NT2/D1 (cell line): ENCODE measurements at regions not wholly inside any gene's neighbourhood (a gene's known extent, or its start where the extent isn't known, plus 50 kb on each side); places are given as distances from the start of the nearest gene placed in this dataset.
"Not testable (repeated sequence)": the region's sequence is repeated elsewhere in the genome, so short reads cannot be mapped to it uniquely, and the experiment has no call there.

Experiments used
- DNase-seq: peaks from one replicate; pipeline ENCODE4 v3.0.0-alpha.2; 2011; ENCODE audit warnings: low read depth, low spot score
- H3K27me3 ChIP-seq: 2 replicates; pipeline ENCODE4 v1.6.0; 2011; ENCODE audit warnings: mild to moderate bottlenecking; ENCODE audit not compliant: insufficient read length, insufficient read depth
- H3K36me3 ChIP-seq: 2 replicates; pipeline ENCODE4 v1.6.1; 2011; ENCODE audit warnings: mild to moderate bottlenecking, low read length, mixed read lengths; ENCODE audit not compliant: insufficient read depth, insufficient read length
- H3K4me1 ChIP-seq: 2 replicates; pipeline ENCODE4 v1.5.1; 2011; ENCODE audit not compliant: insufficient read depth, insufficient read length
- H3K4me3 ChIP-seq: 2 replicates; pipeline ENCODE4 v1.5.1; 2011; ENCODE audit warnings: low read depth; ENCODE audit not compliant: insufficient read length
- H3K9ac ChIP-seq: 2 replicates; pipeline ENCODE4 v1.6.0; 2011; ENCODE audit warnings: low read depth; ENCODE audit not compliant: insufficient read length
- H3K9me3 ChIP-seq: 2 replicates; pipeline ENCODE4 v1.5.1; 2011; ENCODE audit warnings: mild to moderate bottlenecking, low read length; ENCODE audit not compliant: insufficient read depth
- SUZ12 ChIP-seq: IDR thresholded peaks from 2 replicates; pipeline ENCODE4 v1.6.1; 2011; ENCODE audit not compliant: insufficient read length, insufficient read depth; ENCODE audit errors: extremely low read depth
- YY1 ChIP-seq: IDR thresholded peaks from 2 replicates; pipeline ENCODE4 v1.6.1; 2011; ENCODE audit not compliant: insufficient read length, insufficient read depth
- ZNF274 ChIP-seq: IDR thresholded peaks from 2 replicates; pipeline ENCODE4 v1.6.1; 2011; ENCODE audit warnings: mild to moderate bottlenecking, low read depth, low read length

DNA sequence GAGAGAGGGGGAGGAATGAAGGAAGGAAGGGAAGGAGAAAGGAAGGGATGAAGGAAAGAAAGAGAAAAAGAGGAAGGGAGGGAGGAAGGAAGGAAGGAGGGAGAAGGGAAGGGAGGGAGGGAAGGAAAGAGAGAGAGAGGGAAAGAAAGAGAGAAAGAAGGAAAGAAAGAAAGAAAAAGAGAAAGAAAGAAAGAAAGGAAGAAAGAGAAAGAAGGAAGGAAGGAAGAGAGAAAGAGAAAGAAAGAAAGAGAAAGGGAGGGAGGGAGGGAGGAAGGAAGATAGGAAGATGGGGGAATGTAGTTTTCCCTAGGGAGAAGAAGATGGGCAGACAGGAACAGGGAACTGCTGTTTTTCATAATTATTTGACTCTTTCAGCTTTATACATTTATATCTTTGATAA, 115.1 kb upstream of the CXADR start:
- Histone ChIP-seq H3K4me1 (no peaks in the 10 kb centered on the region), H3K9ac (no peak overlapping the region), H3K4me3 (no peak overlapping the region), H3K9me3 (no peaks in the 10 kb centered on the region), H3K27me3 (no peaks in the 10 kb centered on the region), H3K36me3 (no peaks in the 10 kb centered on the region)
- no peak for TF ChIP-seq SUZ12
- no peak for TF ChIP-seq ZNF274
- no peak for TF ChIP-seq YY1
- DNase-seq = no peak

DNA sequence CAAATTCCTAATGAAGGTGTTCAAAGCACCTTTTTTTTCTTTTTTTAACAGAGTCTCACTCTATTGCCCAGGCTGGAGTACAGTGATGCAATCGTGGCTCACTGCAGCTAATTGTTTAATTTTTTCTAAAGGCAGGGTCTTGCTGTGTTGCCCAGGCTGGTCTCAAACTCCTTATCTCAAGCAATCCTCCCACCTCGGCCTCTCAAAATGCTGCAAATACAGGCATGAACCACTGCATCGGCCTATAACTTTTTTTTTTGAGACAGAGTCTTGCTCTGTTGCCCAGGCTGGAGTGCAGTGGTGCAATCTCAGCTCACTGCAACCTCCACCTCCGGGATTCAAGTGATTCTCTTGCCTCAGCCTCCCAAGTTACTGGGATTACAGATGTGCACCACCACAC, 113.9 kb upstream of the CXADR start:
- H3K9me3 ChIP-seq, H3K4me1 ChIP-seq, H3K36me3 ChIP-seq, DNase-seq, H3K9ac ChIP-seq, H3K4me3 ChIP-seq, H3K27me3 ChIP-seq: not testable (repeated sequence)

DNA sequence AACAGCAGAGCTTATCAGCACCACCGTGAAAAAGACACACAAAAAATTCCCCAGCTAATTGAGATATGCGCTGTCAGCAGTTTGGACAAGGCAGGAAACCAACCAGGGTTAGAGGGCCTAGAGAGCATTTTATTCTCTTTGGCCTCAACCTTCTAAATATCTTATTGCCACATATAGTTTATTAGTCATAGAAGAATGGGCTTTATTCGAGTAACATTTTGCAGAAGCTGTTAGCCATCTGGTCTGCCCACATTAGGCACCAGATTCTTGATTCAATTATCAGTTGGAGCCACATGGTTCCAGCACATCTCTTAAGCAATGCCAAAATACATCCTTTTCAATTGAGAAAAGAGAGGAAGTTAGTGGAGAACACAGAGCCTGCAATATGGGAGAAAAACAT, 109.9 kb upstream of the CXADR start:
- Histone ChIP-seq H3K9me3 (peaks cover 22% of the 10 kb centered on the region), H3K4me3 (no peak overlapping the region), H3K4me1 (no peaks in the 10 kb centered on the region), H3K36me3 (no peaks in the 10 kb centered on the region), H3K9ac (no peak overlapping the region), H3K27me3 (no peaks in the 10 kb centered on the region)
- no peak for TF ChIP-seq SUZ12
- TF ChIP-seq ZNF274 = no peak
- TF ChIP-seq YY1 = no peak
- no peak for DNase-seq

DNA sequence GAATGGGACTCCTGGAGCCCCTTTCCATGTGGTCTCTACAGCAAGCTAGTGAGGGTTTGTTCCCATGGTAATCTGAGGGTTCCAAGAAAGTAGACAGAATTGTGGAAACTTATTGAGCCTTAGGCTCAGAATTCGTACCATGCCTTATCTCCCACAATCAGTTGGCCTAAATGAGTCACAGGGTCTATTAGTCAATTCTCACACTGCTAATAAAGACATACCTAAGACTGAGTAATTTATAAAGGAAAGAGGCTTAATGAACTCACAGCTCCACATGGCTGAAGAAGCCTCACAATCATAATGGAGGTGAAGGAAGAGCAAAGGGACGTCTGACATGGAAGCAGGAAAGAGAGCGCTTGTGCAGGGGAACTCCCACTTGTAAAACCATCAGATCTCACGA, 106.6 kb upstream of the CXADR start:
- DNase-seq = no peak
- no peak for TF ChIP-seq SUZ12
- no peaks in the 10 kb centered on the region for H3K4me1 ChIP-seq
- H3K9me3 ChIP-seq = peaks cover 22% of the 10 kb centered on the region
- H3K36me3 ChIP-seq = no peaks in the 10 kb centered on the region
- no peak overlapping the region for H3K9ac ChIP-seq
- H3K27me3 ChIP-seq = no peaks in the 10 kb centered on the region
- no peak overlapping the region for H3K4me3 ChIP-seq

DNA sequence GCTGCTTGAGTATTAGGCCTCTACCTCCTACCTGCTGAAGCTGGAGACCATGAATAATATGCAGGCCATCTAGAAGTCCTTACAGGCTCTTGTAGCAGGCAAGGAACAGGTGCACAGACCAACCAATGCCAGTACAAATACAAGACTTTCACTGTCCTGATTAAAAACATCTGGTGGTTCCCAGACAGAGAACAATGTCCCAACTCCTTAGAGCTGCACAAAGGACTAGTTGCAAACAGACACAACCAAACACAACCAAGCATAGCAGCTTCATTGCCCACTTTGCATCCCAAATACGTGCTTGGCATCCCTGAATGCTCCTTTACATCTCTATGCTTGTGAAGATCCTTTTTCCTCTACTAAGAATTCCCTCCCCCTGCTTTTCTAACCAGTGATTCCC, 98.1 kb upstream of the CXADR start:
- peak; percentile 36 for DNase-seq
- Histone ChIP-seq H3K4me1 (no peaks in the 10 kb centered on the region), H3K4me3 (no peak overlapping the region), H3K9me3 (no peaks in the 10 kb centered on the region), H3K9ac (no peak overlapping the region), H3K36me3 (no peaks in the 10 kb centered on the region), H3K27me3 (no peaks in the 10 kb centered on the region)
- TF ChIP-seq YY1 (no peak), SUZ12 (no peak), ZNF274 (no peak)

DNA sequence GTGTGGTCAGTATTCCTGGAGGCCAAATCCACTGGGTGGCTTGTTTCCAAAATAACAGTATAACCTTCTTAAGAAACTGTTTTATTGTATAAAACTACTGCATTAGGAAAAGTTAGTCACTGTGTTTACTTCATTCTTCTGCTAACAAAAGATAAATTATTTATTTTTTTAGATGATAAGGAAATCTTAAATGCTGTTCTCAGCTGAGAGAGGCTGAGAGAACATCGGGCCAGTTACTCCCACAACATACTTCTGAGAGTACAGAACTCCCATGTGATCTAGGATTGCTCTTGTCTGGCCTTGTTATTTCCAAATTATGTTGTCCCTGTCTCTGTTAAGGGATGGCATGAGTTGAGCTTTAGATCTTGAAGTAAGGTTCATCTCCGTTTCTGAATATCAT, 96.7 kb upstream of the CXADR start:
- H3K4me1 ChIP-seq = no peaks in the 10 kb centered on the region
- TF ChIP-seq YY1 (no peak), SUZ12 (no peak), ZNF274 (no peak)
- no peak overlapping the region for H3K4me3 ChIP-seq
- H3K9ac ChIP-seq = no peak overlapping the region
- no peaks in the 10 kb centered on the region for H3K27me3 ChIP-seq
- H3K9me3 ChIP-seq = no peaks in the 10 kb centered on the region
- DNase-seq = no peak
- H3K36me3 ChIP-seq = no peaks in the 10 kb centered on the region

DNA sequence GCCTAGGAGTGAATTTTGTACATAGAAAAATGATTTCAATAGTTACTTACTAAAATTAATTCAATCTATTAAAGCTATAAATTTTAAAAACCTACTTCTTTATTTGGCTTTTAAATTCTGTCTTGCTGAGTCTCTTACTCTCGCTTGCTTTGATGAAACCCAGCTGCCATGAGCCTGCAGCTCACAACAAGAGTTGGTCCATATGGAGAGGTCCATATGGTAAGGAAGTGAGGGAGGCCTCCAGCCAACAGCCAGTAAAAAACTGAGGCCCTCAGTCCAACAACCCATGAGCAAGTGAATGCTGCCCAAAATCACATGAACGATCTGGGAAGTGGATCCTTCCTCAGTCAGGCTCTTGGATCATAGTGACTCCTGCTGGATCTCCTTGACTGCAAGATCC, 89.9 kb upstream of the CXADR start:
- no peaks in the 10 kb centered on the region for H3K4me1 ChIP-seq
- H3K4me3 ChIP-seq = no peak overlapping the region
- H3K36me3 ChIP-seq = no peaks in the 10 kb centered on the region
- no peak overlapping the region for H3K9ac ChIP-seq
- DNase-seq = no peak
- no peaks in the 10 kb centered on the region; the same call in 1 of the 2 replicates for H3K9me3 ChIP-seq
- TF ChIP-seq SUZ12 = no peak
- TF ChIP-seq ZNF274 = no peak
- TF ChIP-seq YY1 = no peak
- H3K27me3 ChIP-seq = no peaks in the 10 kb centered on the region

DNA sequence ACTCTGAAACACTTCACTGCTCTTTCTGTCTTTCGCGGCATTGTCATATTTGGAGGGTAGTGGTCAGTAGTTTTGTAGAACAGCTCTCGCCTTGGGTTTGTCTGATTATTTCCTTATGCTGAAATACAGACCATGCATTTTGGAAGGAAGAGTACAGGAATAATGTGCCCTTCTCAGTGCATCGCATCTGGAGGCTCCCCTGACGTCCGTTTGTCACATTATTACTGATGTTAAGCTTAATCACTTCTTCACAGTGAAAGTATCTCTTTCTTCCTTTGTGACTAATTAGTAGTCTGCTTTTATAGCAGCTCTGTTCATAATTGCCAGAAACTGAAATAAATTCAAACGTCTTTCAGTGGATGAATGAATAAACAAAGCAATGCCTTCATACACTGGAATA, 85.7 kb upstream of the CXADR start:
- H3K9me3 ChIP-seq = no peaks in the 10 kb centered on the region; the same call in 1 of the 2 replicates
- no peak for DNase-seq
- no peaks in the 10 kb centered on the region for H3K4me1 ChIP-seq
- TF ChIP-seq SUZ12 (no peak), ZNF274 (no peak), YY1 (no peak)
- no peak overlapping the region for H3K9ac ChIP-seq
- H3K4me3 ChIP-seq = no peak overlapping the region
- no peaks in the 10 kb centered on the region for H3K27me3 ChIP-seq
- H3K36me3 ChIP-seq = no peaks in the 10 kb centered on the region
